ENCODE measurements at regions not wholly inside any gene's neighbourhood (a gene's known extent, or its start where the extent isn't known, plus 50 kb on each side); places are given as distances from the start of the nearest gene placed in this dataset.

- DNase-seq: no peak
These were observed 262.3 kb downstream of the TRIB2 start for GRCh38 chr2:12979066-12979465.

GRCh38 chr2:12980817-12981216 lies 264.1 kb downstream of the TRIB2 start:
- no peak for DNase-seq

- no peak for DNase-seq
These were observed 265.4 kb downstream of the TRIB2 start for GRCh38 chr2:12982149-12982584.

GRCh38 chr2:12987246-12987645 lies 270.5 kb downstream of the TRIB2 start:
- no peak for DNase-seq

- no peak for DNase-seq
These were observed 271.5 kb downstream of the TRIB2 start for GRCh38 chr2:12988279-12988678.

GRCh38 chr2:12990523-12990922 lies 273.8 kb downstream of the TRIB2 start:
- no peak for DNase-seq

GRCh38 chr2:12998685-12999084 lies 281.9 kb downstream of the TRIB2 start:
- no peak for DNase-seq

GRCh38 chr2:13000664-13001363 lies 284.1 kb downstream of the TRIB2 start:
- DNase-seq: no peak

- DNase-seq: no peak
These were observed 284.7 kb downstream of the TRIB2 start for GRCh38 chr2:13001408-13001807.

GRCh38 chr2:13002536-13003331 lies 286.0 kb downstream of the TRIB2 start:
- no peak for DNase-seq

GRCh38 chr2:13003500-13003899 lies 286.8 kb downstream of the TRIB2 start:
- no peak for DNase-seq

GRCh38 chr2:13005048-13005447 lies 288.3 kb downstream of the TRIB2 start:
- DNase-seq: no peak

- no peak for DNase-seq
These were observed 289.1 kb downstream of the TRIB2 start for GRCh38 chr2:13005761-13006335.

- no peak for DNase-seq
These were observed 289.7 kb downstream of the TRIB2 start for GRCh38 chr2:13006426-13006825.

GRCh38 chr2:13006829-13007717 lies 290.3 kb downstream of the TRIB2 start:
- peak; percentile 32 for DNase-seq

GRCh38 chr2:13009027-13009642 lies 292.4 kb downstream of the TRIB2 start:
- DNase-seq: no peak

GRCh38 chr2:13010283-13010682 lies 293.5 kb downstream of the TRIB2 start:
- DNase-seq: no peak

- DNase-seq: peak; percentile 16
These were observed 298.0 kb downstream of the TRIB2 start for GRCh38 chr2:13014783-13015182.

GRCh38 chr2:13015532-13016320 lies 299.0 kb downstream of the TRIB2 start:
- no peak for DNase-seq

GRCh38 chr2:13018490-13018889 lies 301.8 kb downstream of the TRIB2 start:
- no peak for DNase-seq

GRCh38 chr2:13019781-13020180 lies 303.0 kb downstream of the TRIB2 start:
- DNase-seq: no peak

- no peak for DNase-seq
These were observed 303.7 kb downstream of the TRIB2 start for GRCh38 chr2:13020469-13020868.

All from NCI-H1105 (cell line).